LNCaP clone FGC (cell line): ENCODE measurements at regions not wholly inside any gene's neighbourhood (a gene's known extent, or its start where the extent isn't known, plus 50 kb on each side); places are given as distances from the start of the nearest gene placed in this dataset.

Source experiments
- DNase-seq: peaks from one replicate; pipeline ENCODE4 v3.0.0-alpha.2; 2011; ENCODE audit warnings: low read depth
- H3K4me3 ChIP-seq: 2 replicates; pipeline ENCODE4 v1.5.1; 2011; ENCODE audit warnings: mild to moderate bottlenecking, low read depth, low read length, control low read depth
- TF ChIP-seq, protein P1 (sequence below): IDR thresholded peaks from 2 replicates; pipeline ENCODE4 v1.5.1; 2012; ENCODE audit warnings: mild to moderate bottlenecking; ENCODE audit not compliant: control insufficient read depth, insufficient read depth; ENCODE audit errors: extremely low read depth

GRCh38 chr1:4301007-4301406 lies 353.4 kb upstream of the AJAP1 start:
- TF ChIP-seq, protein P1, sequence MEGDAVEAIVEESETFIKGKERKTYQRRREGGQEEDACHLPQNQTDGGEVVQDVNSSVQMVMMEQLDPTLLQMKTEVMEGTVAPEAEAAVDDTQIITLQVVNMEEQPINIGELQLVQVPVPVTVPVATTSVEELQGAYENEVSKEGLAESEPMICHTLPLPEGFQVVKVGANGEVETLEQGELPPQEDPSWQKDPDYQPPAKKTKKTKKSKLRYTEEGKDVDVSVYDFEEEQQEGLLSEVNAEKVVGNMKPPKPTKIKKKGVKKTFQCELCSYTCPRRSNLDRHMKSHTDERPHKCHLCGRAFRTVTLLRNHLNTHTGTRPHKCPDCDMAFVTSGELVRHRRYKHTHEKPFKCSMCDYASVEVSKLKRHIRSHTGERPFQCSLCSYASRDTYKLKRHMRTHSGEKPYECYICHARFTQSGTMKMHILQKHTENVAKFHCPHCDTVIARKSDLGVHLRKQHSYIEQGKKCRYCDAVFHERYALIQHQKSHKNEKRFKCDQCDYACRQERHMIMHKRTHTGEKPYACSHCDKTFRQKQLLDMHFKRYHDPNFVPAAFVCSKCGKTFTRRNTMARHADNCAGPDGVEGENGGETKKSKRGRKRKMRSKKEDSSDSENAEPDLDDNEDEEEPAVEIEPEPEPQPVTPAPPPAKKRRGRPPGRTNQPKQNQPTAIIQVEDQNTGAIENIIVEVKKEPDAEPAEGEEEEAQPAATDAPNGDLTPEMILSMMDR, result no peak
- no peak overlapping the region for H3K4me3 ChIP-seq
- no peak for DNase-seq

- DNase-seq, result no peak
- TF ChIP-seq, protein P1, result no peak
- H3K4me3 ChIP-seq, result no peak overlapping the region
Measured at GRCh38 chr1:4303303-4303702, 351.1 kb upstream of the AJAP1 start.

GRCh38 chr1:4305526-4306301 lies 348.7 kb upstream of the AJAP1 start:
- no peak overlapping the region for H3K4me3 ChIP-seq
- DNase-seq, result no peak
- TF ChIP-seq, protein P1, result no peak

DNA sequence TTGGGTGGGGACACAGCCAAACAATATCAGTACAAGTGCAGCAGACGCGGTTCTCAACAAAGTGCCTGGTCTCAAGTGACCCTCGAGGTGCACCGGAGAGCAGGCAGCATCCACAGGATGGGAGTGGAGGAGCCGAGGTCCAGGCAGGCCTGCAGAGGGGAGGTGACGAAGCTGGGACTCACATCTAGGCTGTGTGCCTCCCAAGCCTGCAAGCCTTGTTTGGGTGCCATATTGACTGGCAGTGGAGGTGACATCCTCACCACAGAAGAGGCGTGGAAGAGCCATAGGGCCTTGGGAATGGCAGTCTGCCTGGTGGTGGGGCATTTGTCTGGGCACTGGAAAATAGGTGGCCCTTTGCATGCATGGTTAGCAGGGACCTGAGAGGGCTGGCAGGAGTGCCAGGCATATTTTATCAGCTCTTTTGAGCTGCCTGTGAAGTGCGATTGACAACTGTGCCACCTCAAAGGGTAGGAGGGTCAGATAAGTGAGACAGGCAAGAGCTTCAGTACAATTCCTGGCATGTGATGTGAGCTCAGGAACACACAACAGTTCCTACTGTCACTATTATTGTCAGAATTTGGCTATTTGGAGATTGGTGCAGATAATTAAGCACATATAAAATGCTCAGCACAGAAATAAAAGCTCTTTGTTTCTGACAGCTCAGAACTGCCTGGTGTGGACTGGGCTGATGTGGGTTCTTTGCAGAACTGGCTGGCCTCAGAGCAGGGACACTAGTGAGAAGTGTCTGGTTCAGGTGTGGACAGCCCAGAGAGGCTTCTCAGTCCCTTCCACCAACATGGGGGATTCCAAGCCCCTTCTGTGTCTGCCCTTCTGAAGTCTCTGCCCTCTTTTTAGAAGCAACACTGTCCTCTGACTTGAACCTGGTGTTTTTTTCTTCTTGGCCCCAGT lies 347.6 kb upstream of the AJAP1 start:
- DNase-seq, result no peak
- H3K4me3 ChIP-seq, result no peak overlapping the region
- TF ChIP-seq, protein P1, result no peak

GRCh38 chr1:4307468-4307845 lies 347.0 kb upstream of the AJAP1 start:
- no peak overlapping the region for H3K4me3 ChIP-seq
- DNase-seq, result no peak

GRCh38 chr1:4307911-4308545 lies 346.4 kb upstream of the AJAP1 start:
- no peak overlapping the region for H3K4me3 ChIP-seq
- DNase-seq, result no peak
- TF ChIP-seq, protein P1, result no peak

More at GRCh38 chr1:4307468-4307845, 347.0 kb upstream of the AJAP1 start:
- TF ChIP-seq, protein P1, result no peak
